ENCODE measurements at regions not wholly inside any gene's neighbourhood (a gene's known extent, or its start where the extent isn't known, plus 50 kb on each side); places are given as distances from the start of the nearest gene placed in this dataset.
"Not testable (repeated sequence)": the region's sequence is repeated elsewhere in the genome, so short reads cannot be mapped to it uniquely, and the experiment has no call there.

- not testable (repeated sequence) for TF ChIP-seq EZH2 (IDR thresholded peaks at IDR 0.05; ENCODE audit: insufficient read depth, poor library complexity, severe bottlenecking); EZH2phosphoT487 (IDR thresholded peaks at IDR 0.05; ENCODE audit: insufficient read depth, low read depth)
Measured at GRCh38 chr2:5022708-5023635, 669.2 kb upstream of the SOX11 start.

Measured in GM23248 (cell line).